AG04450 (cell line): ENCODE measurements at regions not wholly inside any gene's neighbourhood (a gene's known extent, or its start where the extent isn't known, plus 50 kb on each side); places are given as distances from the start of the nearest gene placed in this dataset.
"Not testable (repeated sequence)": the region's sequence is repeated elsewhere in the genome, so short reads cannot be mapped to it uniquely, and the experiment has no call there.

ENCODE experiments used
- CTCF ChIA-PET: fragments of 300-600, 350-600 bp; formaldehyde crosslinking; extraction: SDS; loops from one replicate; lab custom pipeline; 2022; ENCODE audit warnings: antibody characterized with exemption, inconsistent platforms; lab: Charles Lee
- POLR2A ChIA-PET: fragments of 350-600 bp; formaldehyde crosslinking; extraction: SDS; loops from one replicate; lab custom pipeline; 2021; ENCODE audit warnings: antibody characterized with exemption, inconsistent platforms; lab: Yijun Ruan, JAX
- DNase-seq: peaks from one replicate; pipeline ENCODE4 v3.0.0-alpha.2; 2011; ENCODE audit warnings: low read depth, low spot score
- H3K27ac ChIP-seq: one replicate; pipeline ENCODE4 v1.5.1; 2012; ENCODE audit warnings: low read depth, low read length, control low read depth
- H3K27me3 ChIP-seq: one replicate; pipeline ENCODE4 v1.6.0; 2012; ENCODE audit warnings: low read length; ENCODE audit not compliant: control insufficient read depth, insufficient read depth
- H3K4me3 ChIP-seq: 2 replicates; pipeline ENCODE4 v1.5.1; 2011; ENCODE audit warnings: mild to moderate bottlenecking, low read depth, low read length, control low read depth
- H3K9me3 ChIP-seq: 2 replicates; pipeline ENCODE4 v1.5.1; 2012; ENCODE audit warnings: low read length; ENCODE audit not compliant: control insufficient read depth, insufficient read depth
- TF ChIP-seq, protein P1 (sequence below): IDR thresholded peaks from 2 replicates; pipeline ENCODE4 v1.5.1; 2011; ENCODE audit warnings: low read depth, low read length, control low read depth, inconsistent platforms

DNA sequence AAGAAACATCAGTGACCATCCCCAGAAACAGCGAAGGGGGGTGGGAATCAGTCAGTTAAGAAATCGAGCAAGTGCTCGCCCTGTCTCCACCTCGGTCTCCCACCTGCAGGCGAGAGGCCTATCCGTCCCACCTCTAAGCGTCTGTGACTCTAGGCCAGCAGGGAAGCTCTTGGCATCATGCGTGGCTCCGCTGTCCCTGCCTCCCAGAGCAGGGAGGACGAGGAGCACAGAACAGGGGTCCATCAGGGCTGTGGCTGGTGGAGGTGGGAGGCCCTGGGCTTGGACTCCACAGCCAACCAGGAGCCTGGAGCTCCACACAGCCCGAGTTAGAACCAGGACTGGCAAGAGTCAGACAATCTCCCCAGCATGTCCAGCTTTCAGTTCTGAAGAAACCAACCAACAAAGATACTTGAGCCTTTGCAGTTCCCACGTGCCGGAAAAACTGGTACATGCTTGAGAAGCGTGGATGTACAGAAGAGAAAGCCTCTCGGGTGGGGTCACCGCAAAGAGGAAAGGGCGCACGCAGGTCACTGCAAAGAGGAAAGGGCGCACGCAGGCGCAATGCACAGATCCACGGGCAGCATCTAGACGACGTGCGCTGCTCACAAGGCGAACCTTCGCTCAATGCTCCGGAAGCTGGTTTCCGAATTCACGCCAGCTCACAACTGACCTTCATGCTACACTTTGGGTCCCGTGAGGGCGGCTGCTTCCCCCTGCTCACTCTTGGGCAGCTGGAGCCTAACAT is 104.5 kb upstream of the ALKAL2 start:
- no peak for DNase-seq
- Histone ChIP-seq H3K4me3 (no peak overlapping the region), H3K27ac (no peak overlapping the region), H3K9me3 (peaks cover 70% of the 10 kb centered on the region), H3K27me3 (no peaks in the 10 kb centered on the region)
- TF ChIP-seq, protein P1, sequence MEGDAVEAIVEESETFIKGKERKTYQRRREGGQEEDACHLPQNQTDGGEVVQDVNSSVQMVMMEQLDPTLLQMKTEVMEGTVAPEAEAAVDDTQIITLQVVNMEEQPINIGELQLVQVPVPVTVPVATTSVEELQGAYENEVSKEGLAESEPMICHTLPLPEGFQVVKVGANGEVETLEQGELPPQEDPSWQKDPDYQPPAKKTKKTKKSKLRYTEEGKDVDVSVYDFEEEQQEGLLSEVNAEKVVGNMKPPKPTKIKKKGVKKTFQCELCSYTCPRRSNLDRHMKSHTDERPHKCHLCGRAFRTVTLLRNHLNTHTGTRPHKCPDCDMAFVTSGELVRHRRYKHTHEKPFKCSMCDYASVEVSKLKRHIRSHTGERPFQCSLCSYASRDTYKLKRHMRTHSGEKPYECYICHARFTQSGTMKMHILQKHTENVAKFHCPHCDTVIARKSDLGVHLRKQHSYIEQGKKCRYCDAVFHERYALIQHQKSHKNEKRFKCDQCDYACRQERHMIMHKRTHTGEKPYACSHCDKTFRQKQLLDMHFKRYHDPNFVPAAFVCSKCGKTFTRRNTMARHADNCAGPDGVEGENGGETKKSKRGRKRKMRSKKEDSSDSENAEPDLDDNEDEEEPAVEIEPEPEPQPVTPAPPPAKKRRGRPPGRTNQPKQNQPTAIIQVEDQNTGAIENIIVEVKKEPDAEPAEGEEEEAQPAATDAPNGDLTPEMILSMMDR: no peak
- POLR2A ChIA-PET: no interaction called here
- CTCF ChIA-PET: no interaction called here

DNA sequence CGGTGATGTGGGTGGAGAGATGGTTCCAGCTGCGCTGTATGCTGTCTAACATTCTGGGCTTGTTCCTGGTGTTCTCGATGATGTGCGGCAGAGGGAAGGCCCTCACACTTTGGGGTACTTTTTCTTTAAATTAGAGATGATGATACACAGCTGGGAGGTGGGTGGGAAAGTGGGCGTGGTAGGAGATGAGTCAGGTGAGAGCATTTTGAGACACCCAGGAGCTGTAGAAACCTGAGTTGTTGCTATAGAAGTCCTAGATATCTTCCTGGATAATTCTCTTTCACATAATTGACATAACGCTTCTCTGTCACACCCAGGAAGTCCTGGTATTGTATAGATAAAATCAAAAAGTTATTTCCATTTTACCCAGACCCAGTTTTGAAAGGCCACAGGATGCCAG is 103.8 kb upstream of the ALKAL2 start:
- Histone ChIP-seq H3K9me3 (peaks cover 68% of the 10 kb centered on the region), H3K27ac (no peak overlapping the region), H3K4me3 (no peak overlapping the region), H3K27me3 (no peaks in the 10 kb centered on the region)
- DNase-seq: no peak
- TF ChIP-seq, protein P1: no peak
- ChIA-PET POLR2A (no interaction called here), CTCF (no interaction called here)

DNA sequence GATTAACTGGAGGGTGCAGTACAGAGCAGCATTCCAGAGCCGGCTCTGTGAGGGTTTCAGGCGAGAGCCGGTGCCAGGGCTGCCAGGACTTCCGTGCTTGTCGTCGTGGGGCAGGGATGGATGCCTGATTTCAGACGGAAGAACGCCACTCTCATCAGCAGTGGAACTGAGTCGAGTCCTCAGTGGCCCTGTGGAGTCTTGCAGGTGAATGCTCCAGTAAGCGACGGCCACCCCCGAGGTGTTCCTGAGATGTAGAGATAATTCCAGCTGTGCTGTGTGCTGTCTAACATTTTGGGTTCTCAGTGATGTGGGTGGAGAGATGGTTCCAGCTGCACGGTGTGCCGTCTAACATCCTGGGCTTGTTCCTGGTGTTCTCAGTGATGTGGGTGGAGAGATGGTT is 103.1 kb upstream of the ALKAL2 start:
- H3K4me3 ChIP-seq: no peak overlapping the region
- no peaks in the 10 kb centered on the region for H3K27me3 ChIP-seq
- ChIA-PET CTCF (no interaction called here), POLR2A (no interaction called here)
- no peak for DNase-seq
- H3K9me3 ChIP-seq: peaks cover 70% of the 10 kb centered on the region
- no peak overlapping the region for H3K27ac ChIP-seq
- TF ChIP-seq, protein P1: no peak

DNA sequence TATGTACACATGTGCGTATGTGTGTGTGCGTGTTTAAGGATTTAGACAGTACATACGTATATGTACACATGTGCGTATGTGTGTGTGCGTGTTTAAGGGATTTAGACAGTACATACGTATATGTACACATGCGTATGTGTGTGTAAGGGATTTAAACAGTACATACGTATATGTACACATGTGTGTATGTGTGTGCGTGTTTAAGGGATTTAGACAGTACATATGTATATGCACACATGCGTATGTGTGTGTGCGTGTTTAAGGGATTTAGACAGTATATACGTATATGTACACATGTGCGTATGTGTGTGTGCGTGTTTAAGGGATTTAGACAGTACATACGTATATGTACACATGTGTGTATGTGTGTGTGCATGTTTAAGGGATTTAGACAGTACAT is 102.1 kb upstream of the ALKAL2 start:
- H3K27ac ChIP-seq, POLR2A ChIA-PET, H3K27me3 ChIP-seq, DNase-seq, CTCF ChIA-PET, H3K4me3 ChIP-seq: not testable (repeated sequence)
- peaks cover 69% of the 10 kb centered on the region for H3K9me3 ChIP-seq

DNA sequence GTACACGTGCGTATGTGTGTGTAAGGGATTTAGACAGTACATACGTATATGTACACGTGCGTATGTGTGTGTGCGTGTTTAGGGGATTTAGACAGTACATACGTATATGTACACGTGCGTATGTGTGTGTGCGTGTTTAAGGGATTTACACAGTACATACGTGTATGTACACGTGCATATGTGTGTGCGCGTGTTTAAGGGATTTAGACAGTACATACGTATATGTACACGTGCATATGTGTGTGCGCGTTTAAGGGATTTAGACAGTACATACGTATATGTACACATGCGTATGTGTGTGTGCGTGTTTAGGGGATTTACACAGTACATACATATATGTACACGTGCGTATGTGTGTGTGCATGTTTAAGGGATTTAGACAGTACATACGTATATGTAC is 100.9 kb upstream of the ALKAL2 start:
- H3K27ac ChIP-seq, H3K27me3 ChIP-seq, CTCF ChIA-PET, POLR2A ChIA-PET, DNase-seq, H3K4me3 ChIP-seq: not testable (repeated sequence)
- peaks cover 62% of the 10 kb centered on the region for H3K9me3 ChIP-seq

DNA sequence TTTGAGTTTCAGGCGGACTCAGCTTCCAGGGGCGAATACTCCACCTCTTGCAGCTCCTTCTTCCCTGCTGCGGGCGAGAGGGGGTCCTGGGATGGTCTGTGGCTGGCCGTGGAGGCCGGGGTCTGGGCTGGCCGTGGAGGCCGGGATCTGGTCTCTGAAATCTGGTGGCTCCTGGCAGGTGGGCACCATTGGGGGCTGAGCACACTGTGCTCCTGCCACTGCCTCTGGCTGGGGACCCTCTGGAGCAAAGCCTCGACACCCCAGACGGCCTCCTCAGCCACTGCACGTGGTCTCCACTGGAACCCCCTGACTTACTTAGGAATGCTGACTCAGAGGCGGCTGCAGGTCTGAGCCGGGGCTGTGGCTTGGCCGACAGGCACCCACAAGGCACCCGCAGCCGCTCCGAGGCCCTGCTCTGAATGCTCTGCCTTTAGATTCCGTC is 100.1 kb upstream of the ALKAL2 start:
- TF ChIP-seq, protein P1: no peak
- H3K27me3 ChIP-seq: no peaks in the 10 kb centered on the region
- peaks cover 59% of the 10 kb centered on the region for H3K9me3 ChIP-seq
- ChIA-PET POLR2A (no interaction called here), CTCF (no interaction called here)
- DNase-seq: no peak
- H3K4me3 ChIP-seq: no peak overlapping the region
- H3K27ac ChIP-seq: no peak overlapping the region
